PC-3 (cell line): ENCODE measurements at regions not wholly inside any gene's neighbourhood (a gene's known extent, or its start where the extent isn't known, plus 50 kb on each side); places are given as distances from the start of the nearest gene placed in this dataset.

Experiments
- EZH2 ChIP-seq: fragments of 300-600 bp; sonication (generic); IDR thresholded peaks from one replicate; pipeline ENCODE4 v1.6.1; 2017; ENCODE audit warnings: antibody characterized with exemption, mild to moderate bottlenecking, low read length; ENCODE audit not compliant: unreplicated experiment
- EZH2phosphoT487 ChIP-seq: fragments of 300-600 bp; sonication (generic); IDR thresholded peaks from 2 replicates; pipeline ENCODE4 v1.6.1; 2018; ENCODE audit warnings: mild to moderate bottlenecking, antibody characterized with exemption, low read length, borderline replicate concordance
- TF ChIP-seq, protein P1 (sequence below): fragments of 300-600 bp; sonication (generic); conservative IDR thresholded peaks from 2 replicates; pipeline ENCODE4 v1.5.1; 2017; ENCODE audit warnings: antibody characterized with exemption, low read depth, mild to moderate bottlenecking, low read length

- TF ChIP-seq, protein P1, sequence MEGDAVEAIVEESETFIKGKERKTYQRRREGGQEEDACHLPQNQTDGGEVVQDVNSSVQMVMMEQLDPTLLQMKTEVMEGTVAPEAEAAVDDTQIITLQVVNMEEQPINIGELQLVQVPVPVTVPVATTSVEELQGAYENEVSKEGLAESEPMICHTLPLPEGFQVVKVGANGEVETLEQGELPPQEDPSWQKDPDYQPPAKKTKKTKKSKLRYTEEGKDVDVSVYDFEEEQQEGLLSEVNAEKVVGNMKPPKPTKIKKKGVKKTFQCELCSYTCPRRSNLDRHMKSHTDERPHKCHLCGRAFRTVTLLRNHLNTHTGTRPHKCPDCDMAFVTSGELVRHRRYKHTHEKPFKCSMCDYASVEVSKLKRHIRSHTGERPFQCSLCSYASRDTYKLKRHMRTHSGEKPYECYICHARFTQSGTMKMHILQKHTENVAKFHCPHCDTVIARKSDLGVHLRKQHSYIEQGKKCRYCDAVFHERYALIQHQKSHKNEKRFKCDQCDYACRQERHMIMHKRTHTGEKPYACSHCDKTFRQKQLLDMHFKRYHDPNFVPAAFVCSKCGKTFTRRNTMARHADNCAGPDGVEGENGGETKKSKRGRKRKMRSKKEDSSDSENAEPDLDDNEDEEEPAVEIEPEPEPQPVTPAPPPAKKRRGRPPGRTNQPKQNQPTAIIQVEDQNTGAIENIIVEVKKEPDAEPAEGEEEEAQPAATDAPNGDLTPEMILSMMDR = no peak
- TF ChIP-seq EZH2 = no peak
- TF ChIP-seq EZH2phosphoT487 = no peak
Observed at GRCh38 chr6:95145457-95145856, 431.9 kb upstream of the MANEA start.
